Peyer's patch (tissue), 4 donors: ENCODE measurements at regions not wholly inside any gene's neighbourhood (a gene's known extent, or its start where the extent isn't known, plus 50 kb on each side); places are given as distances from the start of the nearest gene placed in this dataset.

Experiments used
- CTCF ChIP-seq, 6 experiments: fragments of 450-650 bp in 4 of 6; fragments of 200-600 bp in 2 of 6; sonication (generic) in 1 of 6; IDR thresholded peaks; one replicate each; pipeline ENCODE4 v1.5.1; 2017 to 2019; ENCODE audit warnings: antibody characterized with exemption in 6 of 6, mild to moderate bottlenecking in 3 of 6, moderate library complexity in 1 of 6
- POLR2A ChIP-seq, 2 donors: fragments of 450-650 bp; IDR thresholded peaks; one replicate each; pipeline ENCODE4 v1.5.1; 2017; ENCODE audit warnings: antibody characterized with exemption in 2 of 2, mild to moderate bottlenecking in 2 of 2, moderate library complexity in 2 of 2

- TF ChIP-seq CTCF (IDR thresholded peaks at IDR 0.05) (no peak), POLR2A (IDR thresholded peaks at IDR 0.05) (no peak)
Observed at GRCh38 chrX:94871640-94872039, 1197.6 kb downstream of the FAM133A start.
